Activated CD4-positive, alpha-beta T cell treated with anti-CD3 and anti-CD28 coated beads, Interleukin-2, amount 10 ng/mL, durations not matched to agents 7 days and 5 days (primary cell): ENCODE measurements at regions not wholly inside any gene's neighbourhood (a gene's known extent, or its start where the extent isn't known, plus 50 kb on each side); places are given as distances from the start of the nearest gene placed in this dataset.

Source experiments
- CTCF ChIA-PET: fragments of 350-600 bp; sonication (Branson Sonifier 250); formaldehyde crosslinking; loops from one replicate; lab custom pipeline; 2021; ENCODE audit warnings: antibody characterized with exemption; lab: Charles Lee
- POLR2A ChIA-PET: fragments of 350-600 bp; sonication (Branson Sonifier 250); formaldehyde crosslinking; loops from one replicate; lab custom pipeline; 2021; ENCODE audit warnings: antibody characterized with exemption; lab: Charles Lee
- DNase-seq: peaks from one replicate; pipeline ENCODE4 v3.0.0-alpha.2; 2020
- H3K27ac Mint-ChIP-seq: one replicate; pipeline ENCODE4 v1.8.0; 2021; ENCODE audit warnings: mild to moderate bottlenecking, moderate library complexity, mixed read lengths
- H3K27me3 Mint-ChIP-seq: one replicate; pipeline ENCODE4 v1.8.0; 2021; ENCODE audit warnings: mixed read lengths
- H3K36me3 Mint-ChIP-seq: one replicate; pipeline ENCODE4 v1.8.0; 2021; ENCODE audit warnings: low read depth, mixed read lengths
- H3K4me1 Mint-ChIP-seq: one replicate; pipeline ENCODE4 v1.8.0; 2021; ENCODE audit warnings: mixed read lengths
- H3K4me3 Mint-ChIP-seq: one replicate; pipeline ENCODE4 v1.8.0; 2021; ENCODE audit warnings: mild to moderate bottlenecking, moderate library complexity, mixed read lengths
- H3K9me3 Mint-ChIP-seq: one replicate; pipeline ENCODE4 v1.8.0; 2021; ENCODE audit warnings: mixed read lengths

DNA sequence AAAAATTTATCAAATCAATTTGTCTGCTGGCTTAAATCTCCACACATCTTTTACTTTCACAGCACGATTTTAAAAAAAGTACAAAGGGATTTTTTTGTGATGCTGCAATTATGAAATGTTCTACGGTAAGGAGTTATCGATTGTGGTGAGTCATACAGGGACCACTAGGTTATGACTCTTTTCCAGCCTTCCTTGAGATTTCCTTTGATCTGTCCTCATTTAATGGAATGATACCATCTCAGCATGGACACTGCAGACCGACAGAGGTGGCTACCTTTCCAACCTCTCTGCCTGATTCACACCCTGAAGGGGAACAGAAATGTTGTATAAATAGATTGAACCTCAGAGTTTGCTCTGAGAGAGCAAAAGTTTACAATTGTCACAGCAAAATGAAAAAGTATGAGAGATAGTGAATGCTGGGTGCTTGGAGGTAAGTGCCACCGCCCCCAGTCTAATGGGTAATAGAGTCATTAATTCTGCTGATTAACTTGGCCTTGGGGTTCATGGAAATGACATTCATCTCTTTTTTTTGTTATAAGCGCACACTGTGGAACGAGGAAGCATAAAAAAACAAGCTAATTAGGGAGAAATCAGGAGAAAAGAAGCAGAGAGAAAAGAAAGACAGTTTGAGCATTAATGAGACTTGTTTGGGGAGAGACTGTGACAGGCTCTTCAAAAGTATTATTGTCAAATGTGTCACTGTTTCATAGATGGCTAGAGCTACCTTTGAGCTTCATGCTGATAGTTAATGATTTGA, 306.0 kb downstream of the RNF144B start:
- no peaks in the 10 kb centered on the region for H3K36me3 Mint-ChIP-seq
- DNase-seq = no peak
- no peaks in the 10 kb centered on the region for H3K27me3 Mint-ChIP-seq
- H3K4me3 Mint-ChIP-seq = no peak overlapping the region
- H3K9me3 Mint-ChIP-seq = no peaks in the 10 kb centered on the region
- ChIA-PET CTCF (no interaction called here), POLR2A (no interaction called here)
- no peaks in the 10 kb centered on the region for H3K4me1 Mint-ChIP-seq
- no peak overlapping the region for H3K27ac Mint-ChIP-seq

DNA sequence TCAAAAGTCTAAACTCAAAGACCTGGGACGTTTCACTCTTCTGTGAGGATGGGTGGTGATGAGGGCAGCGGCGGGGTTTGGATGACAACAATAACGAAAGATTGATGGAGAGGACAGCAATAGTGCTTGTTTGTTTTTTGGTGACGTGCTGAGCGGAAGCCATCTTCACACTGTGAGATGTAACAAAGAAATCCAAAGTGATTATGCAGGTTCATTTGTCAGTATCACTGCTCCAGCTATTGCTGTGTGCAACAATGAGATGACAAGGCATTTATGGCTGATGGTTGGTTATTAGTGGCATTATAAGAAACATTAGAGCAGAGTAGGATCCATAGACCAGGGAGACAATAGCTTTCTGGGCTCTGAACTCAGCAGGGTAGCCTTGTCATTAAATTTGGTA, 306.7 kb downstream of the RNF144B start:
- DNase-seq = no peak

DNA sequence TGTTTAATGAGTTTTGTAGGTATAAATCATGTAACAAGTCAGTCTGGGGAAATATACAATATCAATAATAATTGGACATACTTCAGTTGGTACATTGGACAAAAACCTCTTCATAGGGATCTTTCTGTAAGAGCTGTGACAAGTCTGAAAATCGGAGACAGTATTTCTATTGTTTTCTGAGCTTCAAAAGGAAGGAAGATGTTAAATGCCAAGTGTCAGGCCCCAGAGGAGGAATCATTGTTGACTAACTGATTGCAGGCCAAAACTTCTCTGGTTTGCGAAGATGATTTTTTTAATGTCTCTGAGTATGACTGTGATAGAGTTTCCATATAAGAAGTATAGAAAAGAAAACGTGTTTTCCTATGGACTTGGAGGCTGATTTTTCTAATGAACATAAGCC, 316.4 kb downstream of the RNF144B start:
- no peaks in the 10 kb centered on the region for H3K9me3 Mint-ChIP-seq
- no peaks in the 10 kb centered on the region for H3K36me3 Mint-ChIP-seq
- H3K27ac Mint-ChIP-seq = no peak overlapping the region
- H3K4me3 Mint-ChIP-seq = no peak overlapping the region
- DNase-seq = no peak
- POLR2A ChIA-PET = no interaction called here
- H3K27me3 Mint-ChIP-seq = no peaks in the 10 kb centered on the region
- no peaks in the 10 kb centered on the region for H3K4me1 Mint-ChIP-seq
- CTCF ChIA-PET = no interaction called here

More for the DNA sequence above, 306.7 kb downstream of the RNF144B start:
- Mint-ChIP-seq H3K9me3 (no peaks in the 10 kb centered on the region), H3K27ac (no peak overlapping the region), H3K27me3 (no peaks in the 10 kb centered on the region), H3K4me3 (no peak overlapping the region), H3K36me3 (no peaks in the 10 kb centered on the region), H3K4me1 (no peaks in the 10 kb centered on the region)
- ChIA-PET POLR2A (no interaction called here), CTCF (no interaction called here)

DNA sequence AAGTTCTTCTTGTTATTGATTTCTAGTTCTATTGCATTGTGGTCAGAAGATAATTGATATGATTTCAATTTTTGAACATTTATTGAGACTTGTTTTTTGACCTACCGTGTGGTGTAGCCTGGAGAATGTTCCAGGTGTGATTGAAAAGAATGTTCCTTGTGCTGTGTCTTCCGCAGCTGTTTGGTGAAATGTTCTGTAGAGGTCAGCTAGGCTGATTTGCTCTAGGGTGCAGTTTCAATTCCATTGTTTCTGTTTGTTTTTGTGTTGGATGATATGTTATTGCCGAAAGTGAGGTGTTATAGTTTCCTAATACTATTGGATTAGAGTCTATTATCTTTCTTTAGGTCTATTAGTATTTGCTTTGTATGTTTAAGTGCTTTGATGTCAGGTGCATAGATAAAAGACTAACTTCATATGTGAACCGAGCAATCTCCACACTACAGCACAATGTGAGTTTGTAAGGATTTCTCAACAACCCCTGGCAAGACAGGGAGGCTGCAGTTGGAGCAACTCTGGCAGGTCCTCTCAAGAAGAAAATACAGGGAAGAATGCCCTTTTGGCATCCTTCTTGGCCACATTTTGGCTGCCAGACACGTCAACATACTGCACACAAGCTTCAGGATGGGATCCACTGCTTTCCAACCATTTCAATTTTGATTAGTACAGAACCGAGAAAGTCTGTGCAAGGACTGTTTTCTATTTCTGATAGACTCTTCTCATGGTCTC, 320.7 kb downstream of the RNF144B start:
- H3K27ac Mint-ChIP-seq = no peak overlapping the region
- H3K27me3 Mint-ChIP-seq = no peaks in the 10 kb centered on the region
- CTCF ChIA-PET = no interaction called here
- POLR2A ChIA-PET = no interaction called here
- no peaks in the 10 kb centered on the region for H3K9me3 Mint-ChIP-seq
- H3K36me3 Mint-ChIP-seq = no peaks in the 10 kb centered on the region
- no peak for DNase-seq
- no peaks in the 10 kb centered on the region for H3K4me1 Mint-ChIP-seq
- H3K4me3 Mint-ChIP-seq = no peak overlapping the region

DNA sequence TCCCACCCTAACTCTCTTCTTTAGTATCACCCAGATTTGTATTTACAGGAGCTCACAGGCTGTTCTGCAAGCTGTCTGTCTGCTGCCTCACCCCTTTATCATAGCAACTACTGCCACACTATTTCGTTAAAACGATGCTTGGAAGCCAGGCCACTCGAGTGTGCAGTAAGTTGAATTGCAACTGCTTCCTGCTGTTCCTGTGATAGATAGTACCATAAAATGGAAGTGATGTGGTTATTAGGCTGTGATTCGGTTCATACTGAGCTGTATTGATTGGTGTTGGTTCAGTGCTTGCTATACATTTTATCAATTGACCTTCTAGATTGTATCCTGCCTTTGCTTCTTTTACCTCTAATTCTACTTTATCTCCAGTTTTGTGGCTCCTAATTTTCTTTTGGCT, 325.4 kb downstream of the RNF144B start:
- CTCF ChIA-PET = no interaction called here
- no peak overlapping the region for H3K4me3 Mint-ChIP-seq
- no peak overlapping the region for H3K27ac Mint-ChIP-seq
- no peaks in the 10 kb centered on the region for H3K27me3 Mint-ChIP-seq
- POLR2A ChIA-PET = no interaction called here
- DNase-seq = no peak
- no peaks in the 10 kb centered on the region for H3K36me3 Mint-ChIP-seq
- no peaks in the 10 kb centered on the region for H3K4me1 Mint-ChIP-seq
- no peaks in the 10 kb centered on the region for H3K9me3 Mint-ChIP-seq

DNA sequence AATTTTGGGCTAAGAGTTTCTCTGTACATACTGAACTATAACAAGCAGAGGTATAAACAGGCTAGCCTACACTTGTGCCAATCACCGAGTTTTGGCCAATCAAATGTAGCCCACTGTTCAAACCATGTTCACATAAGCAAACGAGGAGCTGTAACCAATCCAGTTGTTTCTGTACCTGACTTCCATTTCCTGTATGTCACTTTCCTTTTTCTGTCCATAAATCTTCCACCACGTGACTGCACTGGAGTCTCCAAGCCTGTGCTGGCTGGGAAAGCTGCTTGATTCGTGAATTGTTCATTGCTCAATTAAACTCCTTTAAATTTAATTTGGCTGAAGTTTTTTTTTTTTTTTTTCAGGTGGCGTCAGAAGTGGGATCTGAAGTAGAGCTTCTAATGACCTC, 332.9 kb downstream of the RNF144B start:
- H3K9me3 Mint-ChIP-seq = no peaks in the 10 kb centered on the region
- ChIA-PET CTCF (interaction anchor here (0.6 kb wide), 1 partner anchor 333 kb away, joined by 3 read pairs; no protein-coding TSS in a partner anchor), POLR2A (no interaction called here)
- H3K27me3 Mint-ChIP-seq = no peaks in the 10 kb centered on the region
- H3K4me3 Mint-ChIP-seq = no peak overlapping the region
- no peak for DNase-seq
- H3K4me1 Mint-ChIP-seq = no peaks in the 10 kb centered on the region
- no peaks in the 10 kb centered on the region for H3K36me3 Mint-ChIP-seq
- H3K27ac Mint-ChIP-seq = no peak overlapping the region

DNA sequence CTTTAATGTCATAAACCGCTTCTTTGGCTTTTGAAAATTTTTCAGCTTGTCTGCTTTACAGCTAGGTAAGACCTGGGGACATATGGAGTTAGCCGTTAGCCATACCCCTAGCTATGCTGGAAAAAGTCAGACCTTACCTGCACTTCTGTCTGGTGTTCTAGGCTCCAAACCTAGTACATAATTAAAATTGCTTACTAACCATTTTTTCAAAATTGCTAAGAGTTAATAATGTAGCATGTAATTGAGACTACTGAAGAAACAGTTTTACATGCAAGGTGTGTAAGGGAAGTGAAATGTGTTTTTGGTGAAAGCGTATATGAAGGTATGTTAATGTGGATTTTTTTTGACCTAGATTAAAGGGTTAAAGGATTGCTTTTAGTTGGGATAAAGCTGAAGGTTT, 336.9 kb downstream of the RNF144B start:
- ChIA-PET POLR2A (no interaction called here), CTCF (no interaction called here)
- Mint-ChIP-seq H3K27me3 (no peaks in the 10 kb centered on the region), H3K27ac (no peak overlapping the region), H3K4me3 (no peak overlapping the region), H3K9me3 (no peaks in the 10 kb centered on the region), H3K36me3 (no peaks in the 10 kb centered on the region), H3K4me1 (no peaks in the 10 kb centered on the region)
- no peak for DNase-seq

DNA sequence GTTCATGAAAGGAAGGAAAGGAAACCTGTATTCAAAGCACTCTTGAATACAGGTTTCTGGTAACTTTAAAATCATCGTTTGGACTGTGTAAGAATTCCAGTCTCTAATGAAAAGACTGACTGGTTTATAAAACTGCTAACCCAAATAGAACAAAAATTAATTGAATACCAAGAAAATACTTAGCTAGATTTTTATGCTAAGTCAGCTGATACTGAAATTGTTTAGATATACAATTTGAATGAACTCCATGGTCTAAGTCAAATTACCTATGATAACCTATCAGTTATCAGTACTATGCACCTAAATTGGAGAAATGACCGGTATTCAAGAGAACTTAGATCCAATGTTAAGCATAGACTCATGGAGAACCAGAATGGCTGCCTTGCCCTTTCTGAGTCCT, 338.3 kb downstream of the RNF144B start:
- CTCF ChIA-PET = no interaction called here
- H3K27ac Mint-ChIP-seq = no peak overlapping the region

DNA sequence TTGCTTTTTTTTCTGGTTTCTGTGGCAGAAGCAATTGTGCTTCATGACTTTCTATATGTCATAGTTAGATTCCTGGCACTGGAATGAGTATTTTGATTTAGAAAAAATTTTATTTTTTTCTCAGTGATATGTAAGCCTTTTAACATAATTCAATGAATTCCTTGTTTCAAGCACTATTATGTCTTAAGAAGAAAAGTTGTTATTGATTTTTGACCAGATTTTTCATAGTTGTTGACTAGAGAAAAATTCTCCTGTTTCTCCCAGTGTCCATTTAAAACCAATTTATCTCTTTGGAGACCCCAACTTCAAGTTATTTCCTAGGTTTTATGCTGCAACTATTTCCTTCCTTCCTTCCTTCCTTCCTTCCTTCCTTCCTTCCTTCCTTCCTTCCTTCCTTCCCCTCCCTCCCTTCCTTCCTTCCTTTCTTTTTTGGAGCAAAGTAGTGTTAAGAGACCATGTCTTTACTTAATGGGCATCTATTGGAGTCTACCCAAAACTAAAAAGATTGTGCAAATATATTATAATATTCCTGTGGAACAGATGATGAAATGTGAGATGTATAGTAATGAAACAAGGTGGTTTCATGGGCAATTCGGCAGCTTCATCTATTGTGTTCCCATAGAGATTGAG, 346.9 kb downstream of the RNF144B start:
- H3K4me1 Mint-ChIP-seq = no peaks in the 10 kb centered on the region
- H3K27me3 Mint-ChIP-seq = no peaks in the 10 kb centered on the region
- no peaks in the 10 kb centered on the region for H3K9me3 Mint-ChIP-seq
- no peak overlapping the region for H3K4me3 Mint-ChIP-seq
- DNase-seq = no peak
- no peaks in the 10 kb centered on the region for H3K36me3 Mint-ChIP-seq
- POLR2A ChIA-PET = no interaction called here
- CTCF ChIA-PET = no interaction called here
- no peak overlapping the region for H3K27ac Mint-ChIP-seq

More for the DNA sequence above, 338.3 kb downstream of the RNF144B start:
- no peaks in the 10 kb centered on the region for H3K36me3 Mint-ChIP-seq
- no peak overlapping the region for H3K4me3 Mint-ChIP-seq
- POLR2A ChIA-PET = no interaction called here
- no peak for DNase-seq
- H3K4me1 Mint-ChIP-seq = no peaks in the 10 kb centered on the region
- H3K9me3 Mint-ChIP-seq = no peaks in the 10 kb centered on the region
- H3K27me3 Mint-ChIP-seq = no peaks in the 10 kb centered on the region

DNA sequence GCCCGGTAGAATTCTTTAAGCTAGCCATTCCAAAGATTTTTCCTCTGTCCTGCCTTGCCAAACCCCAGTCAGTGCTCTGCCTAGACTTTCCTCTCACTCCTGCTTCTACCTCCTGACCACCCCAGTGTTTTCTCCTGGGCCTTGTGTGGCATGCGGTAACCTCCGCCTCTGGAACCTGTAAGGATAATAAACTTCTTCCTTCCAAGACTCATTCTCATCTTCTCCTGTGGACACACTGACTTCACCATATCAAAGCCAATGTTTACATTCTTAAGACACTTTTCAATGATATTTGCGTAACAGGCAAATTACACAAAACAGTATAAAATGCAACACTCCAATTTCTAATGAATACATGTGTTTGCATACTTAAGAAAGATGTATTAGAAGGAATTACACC, 354.6 kb downstream of the RNF144B start:
- Mint-ChIP-seq H3K9me3 (no peaks in the 10 kb centered on the region), H3K27ac (no peak overlapping the region), H3K36me3 (no peaks in the 10 kb centered on the region), H3K4me1 (no peaks in the 10 kb centered on the region), H3K27me3 (no peaks in the 10 kb centered on the region), H3K4me3 (no peak overlapping the region)
- DNase-seq = no peak
- POLR2A ChIA-PET = no interaction called here
- CTCF ChIA-PET = no interaction called here

DNA sequence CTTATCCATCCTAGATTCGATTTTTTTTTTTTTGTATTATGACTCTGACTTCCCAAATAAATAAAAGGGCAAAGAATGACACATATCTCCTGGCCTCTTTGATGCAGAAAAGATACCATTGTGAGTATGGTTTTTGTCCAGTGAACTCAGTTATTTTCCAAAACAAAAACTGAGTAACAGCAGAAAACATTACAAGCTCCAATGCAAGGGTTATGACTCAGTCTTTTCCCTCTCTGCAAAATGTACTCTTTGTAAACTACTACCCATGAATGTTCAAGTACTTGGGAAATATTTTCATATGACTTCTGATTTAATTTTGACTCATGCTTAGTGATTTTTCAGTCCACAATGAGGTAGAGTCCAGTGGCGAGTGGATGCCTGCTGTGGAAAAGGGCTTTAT, 355.3 kb downstream of the RNF144B start:
- CTCF ChIA-PET = no interaction called here
- Mint-ChIP-seq H3K36me3 (no peaks in the 10 kb centered on the region), H3K9me3 (no peaks in the 10 kb centered on the region), H3K27me3 (no peaks in the 10 kb centered on the region), H3K27ac (no peak overlapping the region), H3K4me3 (no peak overlapping the region), H3K4me1 (no peaks in the 10 kb centered on the region)
- POLR2A ChIA-PET = no interaction called here
- DNase-seq = no peak

DNA sequence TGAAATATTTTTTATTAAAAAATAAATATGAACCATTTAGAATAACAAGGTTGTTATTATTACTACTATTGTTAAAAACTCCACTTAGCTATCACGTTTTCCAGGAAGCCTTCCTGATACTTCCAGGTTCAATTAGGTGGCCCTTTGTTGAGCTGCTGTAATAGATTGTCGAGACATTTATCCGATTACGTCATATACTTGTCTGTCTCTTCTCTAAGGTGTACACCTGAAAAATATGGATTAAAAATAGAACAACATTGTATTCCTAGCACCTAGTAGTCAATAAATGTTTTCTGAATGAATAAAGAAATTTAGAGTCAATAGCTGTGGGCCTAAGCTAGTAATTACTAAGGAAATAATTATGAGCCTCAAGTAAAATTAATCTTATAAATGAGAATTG, 359.6 kb downstream of the RNF144B start:
- CTCF ChIA-PET = no interaction called here
- H3K27ac Mint-ChIP-seq = no peak overlapping the region
- no peaks in the 10 kb centered on the region for H3K9me3 Mint-ChIP-seq
- no peaks in the 10 kb centered on the region for H3K27me3 Mint-ChIP-seq
- POLR2A ChIA-PET = no interaction called here
- no peaks in the 10 kb centered on the region for H3K36me3 Mint-ChIP-seq
- H3K4me3 Mint-ChIP-seq = no peak overlapping the region
- H3K4me1 Mint-ChIP-seq = no peaks in the 10 kb centered on the region
- no peak for DNase-seq

DNA sequence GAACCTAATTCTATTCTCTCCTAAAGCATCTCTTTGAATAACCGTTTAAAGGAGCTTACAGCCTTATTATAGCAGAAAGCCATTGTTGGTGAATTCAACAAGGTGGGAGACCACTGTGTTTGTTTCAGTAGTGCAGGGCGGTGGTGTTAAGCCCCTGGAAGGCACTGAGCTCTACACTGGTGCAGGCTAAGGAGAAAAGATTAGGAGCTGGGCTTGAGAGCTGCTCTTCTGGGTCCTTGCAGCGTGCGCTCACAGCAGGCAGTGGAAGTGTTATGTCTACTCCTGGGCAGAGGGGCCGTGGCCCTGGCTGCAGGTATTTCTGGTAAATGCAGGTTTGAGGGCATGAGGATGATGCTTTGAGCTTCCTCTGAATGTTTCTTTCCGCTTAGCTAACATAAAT, 361.2 kb downstream of the RNF144B start:
- CTCF ChIA-PET = no interaction called here
- no peak for DNase-seq
- Mint-ChIP-seq H3K4me1 (no peaks in the 10 kb centered on the region), H3K27ac (no peak overlapping the region), H3K27me3 (no peaks in the 10 kb centered on the region), H3K36me3 (no peaks in the 10 kb centered on the region), H3K9me3 (no peaks in the 10 kb centered on the region), H3K4me3 (no peak overlapping the region)
- POLR2A ChIA-PET = no interaction called here
